ENCODE measurements at regions not wholly inside any gene's neighbourhood (a gene's known extent, or its start where the extent isn't known, plus 50 kb on each side); places are given as distances from the start of the nearest gene placed in this dataset.
"Not testable (repeated sequence)": the region's sequence is repeated elsewhere in the genome, so short reads cannot be mapped to it uniquely, and the experiment has no call there.

DNA sequence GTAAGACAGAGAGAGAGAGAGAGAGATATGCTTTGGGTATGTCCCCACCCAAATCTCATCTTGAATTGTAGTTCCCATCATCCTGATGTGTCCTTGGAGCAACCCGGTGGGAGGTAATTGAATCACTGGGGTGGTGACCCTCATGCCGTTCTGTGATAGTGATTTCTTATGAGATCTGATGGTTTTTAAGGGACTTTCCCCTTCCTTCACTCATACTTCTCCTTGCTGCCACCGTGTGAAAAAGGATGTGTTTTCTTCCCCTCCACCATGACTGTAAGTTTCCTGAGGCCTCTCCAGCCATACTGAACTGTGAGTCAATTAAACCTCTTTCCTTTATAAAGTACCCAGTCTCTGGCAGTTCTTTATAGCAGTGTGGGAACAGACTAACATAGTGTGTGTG lies 60.3 kb downstream of the EOMES start:
- DNase-seq = no peak

DNA sequence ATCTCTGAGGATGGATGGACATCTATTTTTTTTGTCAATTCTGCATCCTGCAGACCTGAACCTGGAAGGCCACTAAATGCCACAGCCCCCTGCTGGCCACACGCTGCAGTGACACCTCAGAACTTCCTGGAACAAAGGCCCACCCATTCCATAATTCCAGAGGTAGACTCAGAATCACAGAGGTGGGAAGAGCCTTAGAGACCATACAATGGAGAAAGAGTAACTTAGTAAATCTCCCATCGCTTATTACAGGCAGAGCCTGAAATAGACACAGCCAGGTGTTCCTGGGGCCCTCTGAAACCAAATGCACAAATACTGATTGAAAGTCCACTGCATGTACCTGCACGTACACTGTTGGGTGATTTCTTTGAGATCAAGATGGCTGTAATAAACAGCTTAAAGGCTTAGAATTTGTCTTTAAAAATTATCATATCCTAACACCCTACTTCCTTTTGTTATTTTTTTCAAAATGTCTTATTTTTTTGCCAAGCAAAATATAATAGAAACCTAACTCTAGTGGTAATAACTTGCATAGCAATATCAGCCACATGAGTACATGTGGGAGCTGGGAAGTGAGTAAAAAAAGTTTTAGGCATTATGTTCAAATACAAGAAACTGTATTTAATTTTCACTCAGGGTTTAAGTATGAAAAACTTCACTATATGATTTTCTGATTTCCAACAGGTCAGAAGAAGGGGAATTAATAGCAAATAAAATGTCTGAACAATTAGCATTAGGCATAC lies 62.7 kb downstream of the EOMES start:
- DNase-seq = no peak

DNA sequence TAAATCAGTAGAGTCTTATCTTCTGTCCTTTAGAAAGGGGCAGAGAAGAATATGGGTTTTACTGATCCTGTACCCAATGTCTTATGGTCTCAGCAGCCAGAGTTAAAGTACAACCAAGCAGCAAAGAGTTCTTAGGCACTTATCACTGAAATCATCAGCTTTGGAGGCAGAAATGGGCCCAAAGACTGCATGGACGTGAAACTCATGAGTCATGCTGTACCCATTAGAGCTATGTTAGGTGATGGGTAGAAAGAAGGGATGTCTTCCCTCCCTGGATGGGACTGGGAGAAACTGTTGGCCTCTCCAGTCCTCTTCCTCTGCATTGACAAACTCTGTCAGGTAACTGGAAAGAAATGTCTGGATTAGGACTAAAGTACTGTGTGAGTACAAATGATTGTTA lies 63.4 kb downstream of the EOMES start:
- no peak for DNase-seq

DNA sequence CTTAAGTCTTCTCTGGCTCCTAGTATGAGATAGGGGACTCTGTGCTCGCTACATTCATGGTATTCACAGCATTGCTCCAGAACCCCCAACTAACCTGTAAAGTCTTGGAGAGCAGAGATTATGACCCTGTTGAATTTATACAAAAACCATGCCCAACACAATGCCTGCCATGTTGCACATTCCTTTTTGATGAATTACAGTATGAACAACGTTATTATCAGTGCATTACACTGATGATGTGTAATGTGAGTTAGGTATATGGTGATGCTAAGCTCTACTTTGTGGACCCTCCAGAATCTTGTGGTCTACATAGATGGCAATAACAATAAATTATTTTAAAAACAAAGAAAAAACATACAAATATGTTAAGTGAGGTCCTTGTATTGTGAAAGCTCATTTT lies 64.3 kb downstream of the EOMES start:
- DNase-seq = no peak

DNA sequence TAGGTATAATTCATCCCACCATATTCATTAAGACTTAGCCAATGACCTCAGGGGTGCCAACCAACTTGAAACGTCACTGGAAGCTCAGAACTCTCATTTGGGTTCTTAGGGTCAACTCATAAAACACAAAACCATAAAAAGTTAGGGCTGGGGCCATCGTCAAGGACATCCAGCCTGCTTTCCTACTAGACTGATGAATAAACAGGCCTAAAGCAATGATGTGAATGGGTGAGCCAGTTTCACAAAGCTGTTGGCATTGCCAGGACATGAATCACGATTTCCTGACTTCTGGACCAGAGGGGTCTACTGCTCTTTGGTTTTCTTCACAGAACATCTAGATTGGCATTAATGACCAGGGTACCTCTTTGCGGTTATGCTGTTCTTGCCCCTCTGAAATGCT lies 64.7 kb downstream of the EOMES start:
- no peak for DNase-seq

DNA sequence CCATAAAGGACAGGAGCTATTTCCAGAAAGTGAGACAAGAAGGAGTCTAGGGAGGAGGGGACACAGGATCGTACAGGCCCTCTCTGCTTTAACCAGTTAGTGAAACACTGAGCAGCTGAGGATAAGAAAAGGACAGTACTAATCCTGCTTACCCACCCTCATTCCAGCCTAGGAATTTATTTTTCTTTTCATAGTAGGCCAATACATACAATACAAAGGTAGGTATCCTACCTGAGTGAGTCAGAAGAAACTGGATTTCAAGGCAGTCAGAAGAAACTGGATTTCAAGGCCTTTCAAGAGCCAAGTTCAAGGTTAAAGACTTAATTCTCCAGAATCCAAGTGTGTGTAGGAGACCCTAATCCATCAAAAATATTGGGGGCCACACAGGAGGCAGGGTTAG lies 65.3 kb downstream of the EOMES start:
- no peak for DNase-seq

DNA sequence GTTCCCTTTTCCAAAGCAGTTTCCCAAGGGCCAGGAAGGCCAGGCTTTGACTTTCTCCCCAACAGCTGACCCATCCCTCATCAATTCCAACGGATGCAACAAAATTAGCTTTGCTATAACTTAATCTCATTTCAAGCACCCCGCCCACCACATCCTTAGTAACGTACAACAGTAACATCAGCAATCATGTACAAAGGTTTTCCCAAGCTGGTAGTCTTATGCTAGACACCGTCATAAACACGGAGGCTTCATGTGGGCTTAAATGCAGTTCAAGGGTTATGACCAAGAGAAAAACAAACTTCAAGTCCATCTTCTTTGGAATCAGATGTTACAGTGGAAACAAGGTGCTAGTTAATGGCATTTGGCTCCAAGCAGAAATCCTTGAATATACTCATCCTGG lies 66.6 kb downstream of the EOMES start:
- DNase-seq = no peak

DNA sequence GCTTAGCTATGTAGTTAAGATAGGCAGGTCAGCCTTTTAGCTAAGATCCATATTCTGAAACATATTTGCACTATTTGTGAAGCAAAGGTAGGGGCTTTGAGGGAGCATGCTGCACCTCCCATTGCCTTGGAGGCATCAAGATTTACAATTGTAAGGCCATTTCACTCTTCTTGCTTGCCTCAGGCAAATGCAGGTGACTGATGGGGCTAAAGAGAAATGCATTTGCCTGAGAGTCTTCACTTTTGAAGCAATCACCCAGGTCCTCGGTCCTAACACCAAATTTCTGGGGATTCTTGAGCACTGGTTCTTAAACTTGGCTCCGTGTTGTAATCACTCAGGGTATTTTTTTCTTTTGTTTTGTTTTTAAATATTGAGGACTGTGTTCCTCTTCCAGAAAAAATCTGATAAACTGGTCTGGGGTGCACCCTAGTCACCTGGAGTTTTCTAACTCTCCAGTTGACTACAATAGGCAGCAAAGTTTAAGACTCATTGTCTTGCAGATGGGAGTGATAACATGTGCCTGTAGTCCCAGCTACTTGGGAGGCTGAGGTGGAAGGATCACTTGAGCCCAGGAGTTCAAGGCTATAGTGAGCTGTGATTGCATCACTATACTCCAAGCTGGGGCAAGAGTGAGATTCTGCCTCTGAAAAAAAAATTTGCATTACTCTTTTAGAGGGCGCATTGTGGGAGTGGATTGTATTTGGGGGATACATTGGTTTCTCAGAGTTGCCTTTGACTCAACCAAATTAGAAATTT lies 68.1 kb downstream of the EOMES start:
- DNase-seq = no peak

DNA sequence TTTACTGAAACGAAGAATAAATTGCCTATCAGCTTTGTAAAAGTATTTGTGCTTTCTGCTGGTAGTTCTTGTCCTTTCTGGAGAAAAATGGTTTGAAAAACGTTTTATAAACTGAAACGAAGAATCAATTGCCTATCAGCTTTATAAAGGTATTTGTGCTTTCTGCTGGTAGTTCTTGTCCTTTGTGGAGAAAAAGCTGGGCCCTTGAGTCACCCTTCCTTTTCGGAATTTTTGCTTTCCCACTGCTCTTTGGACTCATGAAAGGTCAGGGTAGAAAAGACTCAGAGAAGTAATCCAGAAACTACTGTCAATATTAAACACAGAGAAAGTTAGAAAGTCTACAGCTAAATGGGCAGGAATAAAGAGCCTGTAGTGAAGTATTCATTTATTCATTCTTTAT lies 72.8 kb downstream of the EOMES start:
- DNase-seq = no peak

DNA sequence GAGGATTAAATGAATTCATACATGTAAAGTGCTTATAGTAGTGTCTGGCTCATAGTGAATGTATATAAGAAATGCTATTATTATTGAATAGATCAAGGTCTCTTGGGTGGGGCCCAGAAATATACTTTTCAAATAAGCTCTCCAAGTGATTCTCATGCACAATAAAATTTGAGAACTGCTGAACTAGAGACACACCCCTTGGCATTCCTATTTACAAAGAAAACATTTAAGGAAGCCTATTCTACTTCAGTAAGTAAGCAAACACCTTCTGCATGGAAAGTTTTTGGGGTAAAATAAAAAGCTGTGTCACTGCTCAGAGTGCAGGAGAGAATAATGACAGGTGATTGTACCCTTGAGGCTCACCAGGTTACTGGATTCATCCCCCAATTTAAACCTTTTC lies 75.2 kb downstream of the EOMES start:
- no peak for DNase-seq

DNA sequence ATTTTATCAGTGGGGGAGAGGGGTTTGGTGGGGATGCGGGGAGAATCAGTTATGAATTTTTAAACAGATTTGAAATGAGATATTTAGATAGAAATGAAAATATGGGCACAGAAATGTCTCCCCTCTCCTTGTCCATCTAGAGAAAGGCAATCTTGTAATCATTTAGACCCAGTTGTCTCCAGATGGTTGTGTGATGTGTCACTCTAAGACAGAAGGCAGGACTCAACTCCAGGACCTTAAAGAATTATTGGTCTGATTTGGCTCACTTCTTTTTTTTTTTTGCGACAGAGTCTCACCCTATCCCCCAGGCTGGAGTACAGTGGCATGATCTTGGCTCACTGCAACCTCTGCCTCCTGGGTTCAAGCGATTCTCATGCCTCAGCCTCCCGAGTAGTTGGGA lies 77.2 kb downstream of the EOMES start:
- DNase-seq = no peak

DNA sequence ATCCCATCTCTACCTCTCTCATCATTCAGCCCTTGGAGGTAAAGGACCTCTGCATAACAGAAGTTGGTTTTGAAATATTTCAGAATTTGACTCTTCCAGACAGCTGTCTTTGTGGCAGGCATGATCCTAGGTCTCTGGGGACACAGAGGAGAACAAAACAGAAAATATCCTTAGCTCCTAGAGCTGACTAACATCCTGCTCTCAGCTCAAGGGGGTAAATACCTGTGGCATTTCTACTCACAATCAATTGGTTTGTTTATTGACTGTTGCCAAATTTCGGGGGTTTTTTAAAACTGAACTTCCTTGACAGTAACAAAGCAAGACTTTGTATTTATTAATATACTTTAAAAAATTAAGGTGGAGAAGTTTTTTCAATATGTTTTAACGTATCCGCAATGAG lies 78.8 kb downstream of the EOMES start:
- no peak for DNase-seq

DNA sequence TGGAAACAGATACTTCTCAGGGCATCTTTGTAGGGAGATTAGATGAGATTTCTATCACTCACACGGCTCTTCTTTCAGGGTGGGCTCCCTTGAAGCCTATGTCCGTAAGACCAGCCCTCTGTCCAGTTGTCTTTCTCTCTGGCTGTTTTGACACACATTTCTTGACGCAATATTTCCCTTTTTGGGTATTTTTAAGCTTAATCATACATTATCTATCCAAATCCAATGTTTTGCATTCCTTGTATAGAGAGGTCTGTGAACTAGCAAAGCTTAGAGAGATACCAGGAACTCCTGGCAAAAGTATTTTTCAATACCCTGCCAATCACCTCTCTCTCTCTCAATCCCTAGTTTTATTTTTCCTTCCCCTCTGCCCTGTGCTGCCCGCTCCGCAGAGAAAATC lies 79.3 kb downstream of the EOMES start:
- DNase-seq = no peak

DNA sequence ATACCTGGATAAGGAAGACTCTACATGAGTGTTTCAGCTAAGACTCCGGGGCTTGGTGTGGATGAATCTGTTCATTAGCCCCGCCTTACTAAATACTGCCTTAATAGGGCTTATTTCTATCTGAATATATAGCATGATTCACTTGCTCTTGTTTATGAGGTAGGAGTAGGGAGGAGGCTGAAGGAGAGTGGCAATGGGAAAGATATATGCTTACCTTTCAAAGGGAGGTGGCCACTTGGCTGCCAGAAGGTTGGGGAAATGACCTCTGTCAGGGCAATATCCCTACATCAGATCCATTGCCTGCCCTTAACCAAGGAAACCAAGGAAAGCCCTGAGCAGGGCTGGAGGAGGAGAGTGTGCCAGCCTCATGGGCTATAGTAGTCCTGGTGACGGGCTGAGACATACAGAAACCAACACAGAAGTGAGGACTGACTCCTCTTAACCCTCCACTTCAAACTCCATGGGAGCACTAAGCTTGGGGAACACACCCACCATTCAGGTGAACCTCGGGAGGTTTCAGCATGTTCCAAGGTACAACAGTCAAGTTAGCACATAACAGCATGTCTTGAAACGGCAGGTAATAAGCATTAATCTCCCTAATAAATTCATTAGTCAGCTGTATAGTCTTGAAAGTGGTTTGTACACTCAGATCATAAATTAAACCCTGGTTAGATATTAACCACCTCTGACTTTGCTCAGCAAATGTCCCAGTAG lies 80.1 kb downstream of the EOMES start:
- DNase-seq = no peak

DNA sequence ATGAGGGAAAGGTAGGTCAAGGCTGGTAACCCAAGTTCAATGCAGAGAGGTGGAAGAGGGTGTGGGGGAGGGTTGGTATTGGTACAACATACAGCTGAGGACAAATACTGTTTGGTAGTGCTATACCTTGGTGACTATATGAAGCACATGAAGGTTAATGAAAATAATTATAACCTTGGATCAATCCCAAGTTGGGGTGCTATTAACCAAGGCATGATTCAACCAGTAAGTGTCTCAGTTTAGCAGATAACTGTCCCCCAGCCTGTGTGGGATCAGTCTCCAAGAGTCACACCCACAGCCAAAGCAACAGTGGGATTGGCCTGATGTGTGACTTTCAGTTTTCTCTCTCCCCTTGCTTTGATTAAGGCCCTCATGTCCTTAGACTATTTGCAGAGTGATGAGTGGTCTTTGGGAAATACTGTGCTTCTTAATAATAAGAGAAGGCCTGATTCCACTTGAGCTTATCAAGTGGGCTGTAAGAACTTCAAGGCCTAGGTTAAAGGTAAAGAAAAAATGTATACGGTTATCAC lies 80.8 kb downstream of the EOMES start:
- no peak for DNase-seq

DNA sequence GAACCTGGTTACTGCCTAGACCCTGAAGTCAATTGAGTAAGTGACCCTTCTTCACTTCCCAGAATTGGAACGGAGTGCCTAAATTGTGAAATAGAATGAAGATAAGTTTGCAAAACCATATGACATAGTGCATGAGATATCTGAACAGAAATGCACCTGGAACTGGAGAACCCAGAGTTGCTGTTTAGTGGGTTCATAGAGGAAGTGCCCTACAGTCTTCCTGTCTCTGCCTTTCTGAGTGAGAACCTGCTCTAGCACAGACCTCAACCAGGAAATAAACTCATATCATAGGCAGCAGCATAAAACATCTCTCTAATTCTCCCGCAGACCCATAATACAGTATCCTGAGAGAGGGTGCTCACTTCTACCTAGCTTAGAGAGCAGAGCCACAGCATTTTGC lies 82.9 kb downstream of the EOMES start:
- DNase-seq = no peak

DNA sequence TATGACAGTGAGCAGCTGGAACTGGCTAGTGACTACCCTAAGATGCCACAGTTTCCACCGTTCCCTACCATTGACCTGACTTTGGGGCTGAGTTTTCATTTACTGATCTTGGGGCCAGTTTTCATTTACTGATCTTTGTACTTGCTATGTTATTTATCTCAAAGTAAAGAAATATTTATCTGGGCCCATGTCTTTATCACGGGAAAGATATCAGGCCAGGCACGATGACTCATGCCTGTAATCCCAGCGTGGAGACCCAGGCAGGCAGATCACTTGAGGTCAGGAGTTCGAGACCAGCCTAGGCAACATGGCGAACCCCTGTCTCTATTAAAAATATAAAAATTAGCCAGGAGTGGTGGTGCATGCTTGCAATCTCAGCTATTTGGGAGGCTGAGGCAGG lies 83.5 kb downstream of the EOMES start:
- DNase-seq = no peak

DNA sequence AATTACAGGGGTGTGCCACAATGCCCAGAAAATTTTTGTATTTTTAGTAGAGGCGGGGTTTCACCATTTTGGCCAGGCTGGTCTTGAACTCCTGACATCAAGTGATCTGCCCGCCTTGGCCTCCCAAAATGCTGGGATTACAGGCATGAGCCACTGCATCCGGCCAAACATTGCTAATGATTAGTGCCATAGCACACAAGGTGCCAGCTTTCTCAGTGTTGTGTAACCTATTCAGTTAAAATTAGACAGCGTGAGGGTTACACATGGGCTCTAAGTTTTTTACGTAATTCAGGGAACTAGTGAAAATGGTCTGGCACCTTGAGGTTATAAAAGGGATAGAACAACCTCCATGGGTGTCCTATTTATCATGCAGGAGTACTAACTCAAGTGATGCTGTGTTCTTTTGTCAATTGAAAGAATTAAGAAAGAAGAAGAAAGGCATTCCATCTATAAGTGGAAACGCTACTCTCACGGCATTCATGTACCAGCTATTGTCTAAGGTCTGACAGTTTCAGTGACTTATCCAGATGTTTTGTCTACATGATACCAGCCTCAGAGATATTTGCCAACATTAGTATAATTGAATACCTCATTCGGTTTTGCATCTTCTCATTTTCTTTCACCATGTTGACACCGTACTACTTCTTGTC lies 84.7 kb downstream of the EOMES start:
- DNase-seq = no peak

DNA sequence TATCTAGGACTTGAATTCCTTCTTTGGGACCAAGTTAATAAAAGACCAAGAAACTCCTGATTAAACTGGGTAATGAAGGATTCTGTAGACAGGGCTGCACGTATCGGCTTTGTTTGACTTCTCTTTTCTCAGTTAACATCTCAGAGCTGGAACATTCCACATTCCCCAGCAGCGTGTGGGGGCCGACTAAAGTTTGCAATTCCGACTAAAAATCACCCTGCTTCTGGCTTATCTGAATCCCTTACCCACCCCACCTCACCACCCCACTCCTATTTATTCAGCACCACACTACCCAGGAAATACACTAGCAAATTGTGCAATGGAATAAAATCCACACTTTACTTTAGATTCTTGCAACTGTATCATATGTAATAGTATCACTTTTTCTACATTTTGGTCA lies 87.1 kb downstream of the EOMES start:
- not testable (repeated sequence) for DNase-seq

DNA sequence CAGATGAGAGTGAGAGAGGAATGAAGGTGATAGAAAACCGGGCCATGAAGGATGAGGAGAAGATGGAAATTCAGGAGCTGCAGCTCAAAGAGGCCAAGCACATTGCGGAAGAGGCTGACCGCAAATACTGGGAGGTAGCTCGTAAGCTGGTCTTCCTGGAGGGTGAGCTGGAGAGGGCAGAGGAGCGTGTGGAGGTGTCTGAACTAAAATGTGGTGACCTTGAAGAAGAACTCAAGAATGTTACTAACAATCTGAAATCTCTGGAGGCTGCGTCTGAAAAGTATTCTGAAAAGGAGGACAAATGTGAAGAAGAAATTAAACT lies 88.9 kb downstream of the EOMES start:
- no peak for DNase-seq

DNA sequence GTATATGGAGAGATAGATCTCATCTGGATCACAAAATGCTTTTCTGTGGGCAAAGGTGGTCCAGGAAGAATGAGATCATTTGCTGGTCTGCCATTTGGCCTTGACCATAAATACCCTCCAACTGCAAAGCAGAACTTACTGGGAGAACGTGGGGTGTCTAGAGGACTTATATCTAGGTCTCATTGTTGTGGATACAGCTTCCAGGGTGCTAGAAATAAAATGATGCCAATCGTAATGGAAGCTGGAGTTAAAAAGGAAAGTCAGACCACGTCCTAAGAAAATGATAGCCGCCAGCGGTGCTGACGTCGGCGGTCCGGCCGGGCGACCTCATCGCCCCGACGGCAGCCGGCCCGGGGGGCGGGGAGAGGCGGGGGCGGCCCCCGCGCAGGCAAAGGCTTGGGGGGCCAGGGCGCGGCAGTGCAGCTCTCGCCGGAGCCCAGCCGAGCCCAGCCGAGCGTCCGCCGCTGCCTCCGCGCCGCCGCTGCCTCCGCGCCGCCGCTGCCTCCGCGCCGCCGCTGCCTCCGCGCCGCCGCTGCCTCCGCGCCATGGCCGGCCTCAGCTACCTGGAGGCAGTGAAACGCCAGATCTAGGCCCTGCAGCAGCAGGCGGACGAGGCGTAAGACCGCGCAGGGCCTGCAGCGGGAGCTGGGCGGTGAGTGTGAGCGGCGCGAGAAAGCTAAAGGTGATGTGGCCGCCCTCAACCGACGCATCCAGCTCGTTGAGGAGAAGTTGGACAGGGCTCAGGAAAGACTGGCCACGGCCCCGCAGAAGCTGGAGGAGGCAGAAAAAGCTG lies 89.5 kb downstream of the EOMES start:
- DNase-seq = peak; percentile 28

DNA sequence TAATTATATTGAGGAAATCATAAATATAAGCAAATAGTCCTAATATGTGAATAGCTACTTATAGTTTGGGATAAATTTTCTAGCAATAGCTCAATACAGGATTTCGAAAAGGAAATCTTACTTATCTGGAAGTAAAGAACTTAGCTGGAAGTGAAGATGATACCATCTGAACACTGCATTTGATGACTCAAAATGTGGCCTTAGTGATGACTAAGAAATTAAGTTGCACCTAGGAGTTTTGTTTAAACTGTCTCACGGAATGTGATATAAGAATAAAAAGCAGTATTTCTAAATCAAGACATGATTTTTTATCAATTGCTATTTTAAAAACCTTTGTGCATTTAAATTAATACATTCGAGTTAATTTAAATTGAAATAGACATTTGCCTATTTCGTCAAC lies 91.2 kb downstream of the EOMES start:
- no peak for DNase-seq

DNA sequence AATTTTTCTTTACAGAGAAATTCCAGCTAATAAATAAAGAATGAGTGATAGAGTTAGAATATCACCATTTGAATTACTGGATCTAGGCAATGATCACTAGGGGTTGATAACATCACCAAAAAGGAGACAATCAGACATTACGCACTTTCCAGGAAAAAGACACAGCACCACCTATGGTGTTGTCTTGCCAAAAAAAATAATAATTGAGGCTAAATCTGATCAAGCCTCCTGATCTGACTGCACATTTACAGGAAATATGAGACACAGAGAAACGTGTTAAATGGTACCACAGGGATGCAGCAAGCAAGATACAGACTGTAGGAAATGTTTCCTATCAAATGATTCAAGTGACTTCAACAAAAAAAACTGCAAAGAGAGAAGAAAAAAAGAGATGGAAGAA lies 92.8 kb downstream of the EOMES start:
- DNase-seq = no peak

Measured in activated gamma-delta T cell (primary cell).